Tibial nerve (tissue), 4 donors: ENCODE measurements at regions not wholly inside any gene's neighbourhood (a gene's known extent, or its start where the extent isn't known, plus 50 kb on each side); places are given as distances from the start of the nearest gene placed in this dataset.
"Not testable (repeated sequence)": the region's sequence is repeated elsewhere in the genome, so short reads cannot be mapped to it uniquely, and the experiment has no call there.

Source experiments
- DNase-seq, 2 donors: peaks; one replicate each; pipeline ENCODE4 v3.0.0-alpha.2; 2019; ENCODE audit warnings: low spot score in 2 of 2
- H3K27ac ChIP-seq, 4 donors: fragments of 200-600 bp; sonication (generic) in 3 of 4; one replicate each; pipeline ENCODE4 v1.5.1; 2017 to 2019; ENCODE audit warnings: mild to moderate bottlenecking in 1 of 4
- H3K27me3 ChIP-seq, 2 donors: fragments of 200-600 bp; sonication (generic) in 1 of 2; one replicate each; pipeline versions ENCODE4 v1.5.1 to v1.6.0; 2017 to 2019
- H3K36me3 ChIP-seq, 3 donors: fragments of 200-600 bp; sonication (generic); one replicate each; pipeline ENCODE4 v1.5.1; 2018 to 2019
- H3K4me1 ChIP-seq, 4 donors: fragments of 200-600 bp; sonication (generic) in 3 of 4; one replicate each; pipeline ENCODE4 v1.5.1; 2017 to 2019
- H3K4me3 ChIP-seq, 4 donors: fragments of 200-600 bp; sonication (generic) in 3 of 4; one replicate each; pipeline ENCODE4 v1.5.1; 2017 to 2019; ENCODE audit warnings: mild to moderate bottlenecking in 1 of 4, moderate library complexity in 1 of 4
- H3K9me3 ChIP-seq, 4 donors: fragments of 200-600 bp; sonication (generic) in 3 of 4; one replicate each; pipeline ENCODE4 v1.5.1; 2017 to 2019
- EP300 ChIP-seq, 2 donors: sonication (generic); formaldehyde crosslinking; IDR thresholded peaks; one replicate each; pipeline ENCODE4 v1.6.1; 2017; ENCODE audit warnings: antibody characterized with exemption in 2 of 2, mild to moderate bottlenecking in 1 of 2
- POLR2A ChIP-seq, 2 donors: fragments of 450-650 bp; IDR thresholded peaks; one replicate each; pipeline ENCODE4 v1.6.1; 2017; ENCODE audit warnings: antibody characterized with exemption in 2 of 2, mild to moderate bottlenecking in 2 of 2, moderate library complexity in 2 of 2
- WGBS, 2 donors: methylation state at CpG; one replicate each; pipeline ENCODE4 v1.1.5; 2018; 5-methylcytosine and 5-hydroxymethylcytosine counted together
- TF ChIP-seq, protein P1 (sequence below), 5 experiments: fragments of 200-600 bp in 3 of 5; fragments of 450-650 bp in 2 of 5; sonication (generic) in 3 of 5; IDR thresholded peaks; one replicate each; pipeline ENCODE4 v1.5.1; 2016 to 2019; ENCODE audit warnings: antibody characterized with exemption in 5 of 5, mild to moderate bottlenecking in 3 of 5, moderate library complexity in 2 of 5

DNA sequence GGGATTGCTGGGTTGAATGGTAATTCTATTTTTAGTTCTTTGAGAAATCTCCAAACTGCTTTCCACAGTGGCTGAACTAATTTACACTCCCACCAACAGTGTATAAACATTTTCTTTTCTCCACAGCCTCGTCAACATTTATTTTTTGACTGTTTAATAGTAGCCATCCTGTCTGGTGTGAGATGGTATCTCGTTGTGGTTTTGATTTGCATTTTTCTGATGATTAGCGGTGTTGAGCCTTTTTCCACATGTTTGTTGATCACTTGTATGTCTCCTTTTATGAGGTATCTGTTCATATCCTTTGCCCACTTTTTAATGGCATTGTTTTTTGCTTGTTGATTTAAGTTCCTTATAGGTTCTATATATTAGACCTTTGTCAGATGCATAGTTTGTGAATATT, 85.1 kb upstream of the SMAD3 start:
- H3K27me3 ChIP-seq, H3K36me3 ChIP-seq, H3K9me3 ChIP-seq, H3K4me1 ChIP-seq, H3K27ac ChIP-seq, DNase-seq, H3K4me3 ChIP-seq: not testable (repeated sequence)
- 59 to 65% methylated on average over 3 of the region's 3 CpGs for WGBS, 2 donors

DNA sequence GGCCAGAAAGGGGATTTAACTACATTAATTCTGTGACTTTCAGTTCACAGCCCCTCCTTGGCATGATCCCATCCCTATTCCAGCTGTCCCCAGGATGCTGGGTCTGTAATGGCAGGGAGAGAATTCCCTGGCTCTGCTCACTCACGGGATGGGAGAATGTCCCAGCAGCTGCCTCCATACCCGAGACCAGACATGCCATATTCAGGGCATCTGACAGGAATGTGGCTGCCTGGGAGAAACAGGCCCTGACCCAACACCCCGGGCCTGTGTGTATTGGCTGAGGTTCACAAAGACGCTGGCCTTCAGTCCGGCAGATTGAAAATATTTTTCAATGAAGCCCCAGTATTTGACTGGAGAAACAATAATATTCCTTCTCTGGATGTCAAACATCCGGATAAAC, 83.6 kb upstream of the SMAD3 start:
- Histone ChIP-seq H3K9me3 (no peaks in the 10 kb centered on the region), H3K4me1 (peaks cover 0 to 7% (median 0%) of the 10 kb centered on the region in 4 donors), H3K27ac (no peak overlapping the region), H3K4me3 (no peak overlapping the region), H3K27me3 (no peaks in the 10 kb centered on the region), H3K36me3 (no peaks in the 10 kb centered on the region)
- TF ChIP-seq EP300 (IDR thresholded peaks at IDR 0.05) (no peak), POLR2A (IDR thresholded peaks at IDR 0.05) (no peak)
- TF ChIP-seq, protein P1, sequence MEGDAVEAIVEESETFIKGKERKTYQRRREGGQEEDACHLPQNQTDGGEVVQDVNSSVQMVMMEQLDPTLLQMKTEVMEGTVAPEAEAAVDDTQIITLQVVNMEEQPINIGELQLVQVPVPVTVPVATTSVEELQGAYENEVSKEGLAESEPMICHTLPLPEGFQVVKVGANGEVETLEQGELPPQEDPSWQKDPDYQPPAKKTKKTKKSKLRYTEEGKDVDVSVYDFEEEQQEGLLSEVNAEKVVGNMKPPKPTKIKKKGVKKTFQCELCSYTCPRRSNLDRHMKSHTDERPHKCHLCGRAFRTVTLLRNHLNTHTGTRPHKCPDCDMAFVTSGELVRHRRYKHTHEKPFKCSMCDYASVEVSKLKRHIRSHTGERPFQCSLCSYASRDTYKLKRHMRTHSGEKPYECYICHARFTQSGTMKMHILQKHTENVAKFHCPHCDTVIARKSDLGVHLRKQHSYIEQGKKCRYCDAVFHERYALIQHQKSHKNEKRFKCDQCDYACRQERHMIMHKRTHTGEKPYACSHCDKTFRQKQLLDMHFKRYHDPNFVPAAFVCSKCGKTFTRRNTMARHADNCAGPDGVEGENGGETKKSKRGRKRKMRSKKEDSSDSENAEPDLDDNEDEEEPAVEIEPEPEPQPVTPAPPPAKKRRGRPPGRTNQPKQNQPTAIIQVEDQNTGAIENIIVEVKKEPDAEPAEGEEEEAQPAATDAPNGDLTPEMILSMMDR (IDR thresholded peaks at IDR 0.05) = no peak
- DNase-seq = no peak
- WGBS, 2 donors = 27 to 44% methylated on average over 6 of the region's 6 CpGs

DNA sequence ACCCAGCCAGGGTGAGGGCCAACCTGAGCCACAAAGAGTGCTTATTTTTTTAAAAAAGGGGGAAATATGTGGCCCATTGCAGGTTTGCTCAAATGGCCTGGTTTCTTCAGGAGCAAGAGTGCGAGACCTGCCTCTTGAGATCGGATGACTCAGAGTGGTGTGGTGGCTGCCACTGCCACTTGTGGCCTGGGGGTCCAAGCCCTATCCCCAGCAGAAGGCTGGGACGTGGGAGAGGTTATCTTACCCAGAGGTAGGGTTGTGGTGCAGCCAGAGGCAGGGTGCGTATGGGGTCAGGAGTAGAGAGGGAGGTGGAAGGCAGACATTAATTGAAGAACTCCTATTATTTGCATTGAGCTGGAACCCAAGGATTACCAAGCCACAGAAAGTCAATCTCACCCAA, 83.2 kb upstream of the SMAD3 start:
- H3K36me3 ChIP-seq = no peaks in the 10 kb centered on the region
- H3K27ac ChIP-seq = no peak overlapping the region
- no peaks in the 10 kb centered on the region for H3K9me3 ChIP-seq
- 50 to 64% methylated on average over 4 of the region's 4 CpGs for WGBS, 2 donors
- no peaks in the 10 kb centered on the region for H3K27me3 ChIP-seq
- TF ChIP-seq POLR2A (IDR thresholded peaks at IDR 0.05) (no peak), EP300 (IDR thresholded peaks at IDR 0.05) (no peak)
- TF ChIP-seq, protein P1 (IDR thresholded peaks at IDR 0.05) = no peak
- DNase-seq = no peak
- no peak overlapping the region for H3K4me3 ChIP-seq
- peaks cover 0 to 7% (median 0%) of the 10 kb centered on the region in 4 donors for H3K4me1 ChIP-seq

GRCh38 chr15:66982816-66983215, 82.6 kb upstream of the SMAD3 start:
- Histone ChIP-seq H3K36me3 (no peaks in the 10 kb centered on the region), H3K9me3 (no peaks in the 10 kb centered on the region), H3K27me3 (no peaks in the 10 kb centered on the region), H3K27ac (no peak overlapping the region), H3K4me1 (peaks cover 0 to 7% (median 0%) of the 10 kb centered on the region in 4 donors), H3K4me3 (no peak overlapping the region)
- TF ChIP-seq POLR2A (IDR thresholded peaks at IDR 0.05) (no peak), EP300 (IDR thresholded peaks at IDR 0.05) (no peak)
- TF ChIP-seq, protein P1 (IDR thresholded peaks at IDR 0.05) = no peak
- DNase-seq = no peak

DNA sequence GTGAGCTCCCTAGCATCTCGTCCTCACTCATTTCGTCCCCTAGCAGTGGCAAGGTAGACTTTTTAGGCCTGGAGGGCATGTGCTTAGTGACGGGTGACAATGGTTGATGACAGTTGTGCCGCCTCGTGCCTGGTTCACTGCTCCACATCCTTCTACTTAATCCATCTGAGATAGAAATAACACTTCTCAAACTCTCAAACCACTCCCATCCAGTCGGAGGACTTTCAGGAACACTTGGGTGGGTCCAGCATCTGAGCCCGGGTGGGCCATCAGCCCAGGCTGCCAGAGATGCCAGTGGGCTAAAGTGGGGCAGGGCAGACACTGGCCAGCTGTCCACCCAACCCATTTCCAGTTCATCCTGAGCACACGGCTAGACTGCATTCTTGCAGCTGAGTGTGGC, 79.7 kb upstream of the SMAD3 start:
- H3K4me1 ChIP-seq = peaks cover 0 to 7% (median 0%) of the 10 kb centered on the region in 4 donors
- TF ChIP-seq POLR2A (IDR thresholded peaks at IDR 0.05) = no peak
- no peak overlapping the region for H3K27ac ChIP-seq
- no peak for DNase-seq
- no peaks in the 10 kb centered on the region for H3K27me3 ChIP-seq
- WGBS, 2 donors = 87 to 88% methylated on average over 8 of the region's 8 CpGs
- no peaks in the 10 kb centered on the region for H3K36me3 ChIP-seq
- no peak overlapping the region for H3K4me3 ChIP-seq
- H3K9me3 ChIP-seq = peaks cover 0 to 11% (median 0%) of the 10 kb centered on the region in 4 donors

DNA sequence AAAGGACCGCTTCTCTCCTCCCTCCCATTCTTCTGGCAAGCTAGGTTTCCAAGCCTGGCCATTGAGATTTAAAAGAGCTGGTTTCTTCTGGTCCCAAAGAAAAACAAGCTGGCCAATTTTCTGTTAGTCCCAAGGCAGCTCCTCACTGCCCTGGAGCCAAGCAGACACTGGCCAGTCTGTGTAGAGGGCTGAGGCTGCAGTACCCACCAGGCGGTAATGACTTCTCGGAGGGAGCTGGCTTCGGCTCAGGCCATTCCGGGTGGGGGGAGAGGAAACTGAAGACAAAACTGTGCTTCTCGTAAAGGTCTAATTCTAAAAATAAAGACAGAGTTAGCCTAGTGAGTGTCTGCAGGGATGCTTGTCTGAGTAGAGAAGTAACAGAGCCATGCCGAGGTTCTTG, 78.5 kb upstream of the SMAD3 start:
- H3K27ac ChIP-seq = no peak overlapping the region
- DNase-seq = no peak
- H3K9me3 ChIP-seq = peaks cover 0 to 11% (median 0%) of the 10 kb centered on the region in 4 donors
- H3K36me3 ChIP-seq = no peaks in the 10 kb centered on the region
- 74 to 82% methylated on average over 7 of the region's 7 CpGs for WGBS, 2 donors
- H3K4me3 ChIP-seq = no peak overlapping the region
- H3K27me3 ChIP-seq = no peaks in the 10 kb centered on the region
- peaks cover 0 to 3% (median 0%) of the 10 kb centered on the region in 4 donors for H3K4me1 ChIP-seq
- TF ChIP-seq, protein P1 (IDR thresholded peaks at IDR 0.05) = no peak
- TF ChIP-seq EP300 (IDR thresholded peaks at IDR 0.05) (no peak), POLR2A (IDR thresholded peaks at IDR 0.05) (no peak)
